CD14-positive monocyte (primary cell): ENCODE measurements at regions not wholly inside any gene's neighbourhood (a gene's known extent, or its start where the extent isn't known, plus 50 kb on each side); places are given as distances from the start of the nearest gene placed in this dataset.

Experiments used
- DNase-seq, 3 donors: peaks; one replicate each; pipeline ENCODE4 v3.0.0-alpha.2; 2011 to 2022
- H2AFZ ChIP-seq: 2 replicates; pipeline ENCODE4 v1.6.0; 2012; ENCODE audit warnings: mild to moderate bottlenecking, low read depth, low read length, inconsistent platforms; ENCODE audit not compliant: insufficient read depth, poor library complexity, severe bottlenecking
- H3K27ac ChIP-seq, 2 donors: 1 replicate in 1 of 2; 2 replicates in 1 of 2; pipeline ENCODE4 v1.5.1; 2012 to 2013; ENCODE audit warnings: low read length in 2 of 2, control low read depth in 1 of 2, inconsistent platforms in 1 of 2, low read depth in 1 of 2, mild to moderate bottlenecking in 1 of 2
- H3K27me3 ChIP-seq, 2 donors: one replicate each; pipeline versions ENCODE4 v1.6.0 to v1.6.1; 2011 to 2013; ENCODE audit warnings: low read length in 2 of 2; ENCODE audit not compliant: control insufficient read depth in 2 of 2, insufficient read depth in 2 of 2
- H3K36me3 ChIP-seq, 2 donors: replicated peaks in 1 of 2; 1 replicate in 1 of 2; 2 replicates in 1 of 2; pipeline versions ENCODE4 v1.5.1 to v1.6.1; 2012 to 2013; ENCODE audit warnings: low read length in 2 of 2, control low read depth in 1 of 2, inconsistent platforms in 1 of 2, mild to moderate bottlenecking in 1 of 2; ENCODE audit not compliant: insufficient read depth in 2 of 2, control insufficient read depth in 1 of 2
- H3K4me1 ChIP-seq, 2 donors: 1 replicate in 1 of 2; 2 replicates in 1 of 2; pipeline versions ENCODE4 v1.5.1 to v1.6.1; 2012 to 2013; ENCODE audit warnings: low read length in 2 of 2, control low read depth in 1 of 2, inconsistent platforms in 1 of 2, mild to moderate bottlenecking in 1 of 2, moderate library complexity in 1 of 2; ENCODE audit not compliant: insufficient read depth in 2 of 2, control insufficient read depth in 1 of 2
- H3K4me2 ChIP-seq: replicated peaks from 2 replicates; pipeline ENCODE3; 2012; ENCODE audit warnings: low read length, moderate library complexity, mild to moderate bottlenecking; ENCODE audit not compliant: poor library complexity, severe bottlenecking; ENCODE audit errors: extremely low read depth
- H3K4me3 ChIP-seq, 3 experiments: fragments of 200-600 bp in 1 of 3; sonication (generic) in 1 of 3; replicated peaks in 1 of 3; 1 replicate in 2 of 3; 2 replicates in 1 of 3; pipeline ENCODE4 v1.5.1; 2011 to 2013; ENCODE audit warnings: low read length in 3 of 3, mild to moderate bottlenecking in 3 of 3, control low read depth in 2 of 3, low read depth in 2 of 3, inconsistent platforms in 1 of 3, moderate library complexity in 1 of 3
- H3K79me2 ChIP-seq: 2 replicates; pipeline ENCODE4 v1.6.0; 2012; ENCODE audit warnings: mild to moderate bottlenecking, control low read depth, inconsistent platforms, low read length, moderate library complexity; ENCODE audit not compliant: insufficient read depth
- H3K9ac ChIP-seq: 2 replicates; pipeline ENCODE4 v1.6.0; 2017; ENCODE audit warnings: low read length, mild to moderate bottlenecking; ENCODE audit not compliant: insufficient read depth, poor library complexity, severe bottlenecking
- H3K9me3 ChIP-seq, 2 donors: replicated peaks in 1 of 2; 1 replicate in 1 of 2; 2 replicates in 1 of 2; pipeline versions ENCODE4 v1.5.1 to v1.6.1; 2012 to 2013; ENCODE audit warnings: low read length in 2 of 2, control low read depth in 1 of 2; ENCODE audit not compliant: control insufficient read depth in 1 of 2, insufficient read depth in 1 of 2
- H4K20me1 ChIP-seq: 2 replicates; pipeline ENCODE4 v1.6.0; 2012; ENCODE audit warnings: mild to moderate bottlenecking, low read length, control low read depth, moderate library complexity; ENCODE audit not compliant: insufficient read depth
- H3K27ac Mint-ChIP-seq, 7 donors: one replicate each; pipeline ENCODE4 v1.8.0; 2020; ENCODE audit warnings: mild to moderate bottlenecking in 7 of 7, mixed read lengths in 7 of 7, moderate library complexity in 6 of 7, inconsistent platforms in 2 of 7
- H3K27me3 Mint-ChIP-seq, 3 donors: one replicate each; pipeline ENCODE4 v1.8.0; 2021 to 2022; ENCODE audit warnings: low read depth in 3 of 3, mild to moderate bottlenecking in 3 of 3, mixed read lengths in 3 of 3, moderate library complexity in 3 of 3, inconsistent platforms in 1 of 3
- H3K36me3 Mint-ChIP-seq, 2 donors: one replicate each; pipeline ENCODE4 v1.8.0; 2020; ENCODE audit warnings: mixed read lengths in 2 of 2, inconsistent platforms in 1 of 2, mild to moderate bottlenecking in 1 of 2
- H3K4me1 Mint-ChIP-seq: one replicate; pipeline ENCODE4 v1.8.0; 2020; ENCODE audit warnings: mild to moderate bottlenecking, mixed read lengths
- H3K4me3 Mint-ChIP-seq, 2 donors: one replicate each; pipeline ENCODE4 v1.8.0; 2020; ENCODE audit warnings: mild to moderate bottlenecking in 2 of 2, mixed read lengths in 2 of 2, moderate library complexity in 1 of 2
- H3K9me3 Mint-ChIP-seq, 7 donors: one replicate each; pipeline ENCODE4 v1.8.0; 2020 to 2022; ENCODE audit warnings: mixed read lengths in 7 of 7, mild to moderate bottlenecking in 6 of 7, moderate library complexity in 6 of 7, inconsistent platforms in 2 of 7
- CTCF ChIP-seq: fragments of 200-600 bp; IDR thresholded peaks from one replicate; pipeline ENCODE4 v1.8.0; 2022; ENCODE audit warnings: antibody characterized with exemption, mild to moderate bottlenecking
- WGBS: methylation state at CpG from one replicate; pipeline ENCODE4 v1.1.5; 2013; ENCODE audit warnings: missing lambda C conversion rate; ENCODE audit not compliant: insufficient coverage; 5-methylcytosine and 5-hydroxymethylcytosine counted together
- intact Hi-C, 2 donors: fragments of 100-400 bp; cut with micrococcal nuclease; formaldehyde crosslinking; loops; one replicate each; pipeline versions ENCODE4 v1.15.0 to v1.15.1; 2023

- no peaks in the 10 kb centered on the region for H3K9me3 ChIP-seq
- H3K36me3 ChIP-seq = no peaks in the 10 kb centered on the region
- no peaks in the 10 kb centered on the region for H3K27me3 Mint-ChIP-seq
- H3K36me3 Mint-ChIP-seq = no peaks in the 10 kb centered on the region
- no peak for TF ChIP-seq CTCF
- no peaks in the 10 kb centered on the region for H3K4me1 Mint-ChIP-seq
- H3K79me2 ChIP-seq = no peaks in the 10 kb centered on the region
- 7% methylated on average over 2 of the region's 3 CpGs for WGBS
- no peaks in the 10 kb centered on the region for H3K27me3 ChIP-seq
- H3K4me3 Mint-ChIP-seq = no peak overlapping the region
- H3K9me3 Mint-ChIP-seq = peaks cover 0 to 3% (median 0%) of the 10 kb centered on the region in 7 donors
- H3K9ac ChIP-seq = no peak overlapping the region
- intact Hi-C loops = no loop called here
- no peak overlapping the region for H3K4me2 ChIP-seq
- H4K20me1 ChIP-seq = no peaks in the 10 kb centered on the region
- DNase-seq = no peak
- H3K4me3 ChIP-seq = no peak overlapping the region
- H3K27ac Mint-ChIP-seq = no peak overlapping the region
- no peak overlapping the region for H2AFZ ChIP-seq
- no peak overlapping the region for H3K27ac ChIP-seq
- no peaks in the 10 kb centered on the region for H3K4me1 ChIP-seq
These were observed 208.3 kb upstream of the PCDH9 start for GRCh38 chr13:67438465-67438864.

GRCh38 chr13:67437244-67437643 lies 207.1 kb upstream of the PCDH9 start:
- Mint-ChIP-seq H3K36me3 (no peaks in the 10 kb centered on the region), H3K9me3 (no peaks in the 10 kb centered on the region), H3K27me3 (no peaks in the 10 kb centered on the region), H3K27ac (no peak overlapping the region), H3K4me3 (no peak overlapping the region), H3K4me1 (no peaks in the 10 kb centered on the region)
- no peak overlapping the region for H3K9ac ChIP-seq
- H2AFZ ChIP-seq = no peak overlapping the region
- no peaks in the 10 kb centered on the region for H3K9me3 ChIP-seq
- H3K4me2 ChIP-seq = no peak overlapping the region
- H3K4me3 ChIP-seq = no peak overlapping the region
- H4K20me1 ChIP-seq = no peaks in the 10 kb centered on the region
- no peaks in the 10 kb centered on the region for H3K4me1 ChIP-seq
- no peak overlapping the region for H3K27ac ChIP-seq
- intact Hi-C loops = no loop called here
- DNase-seq = no peak
- no peaks in the 10 kb centered on the region for H3K36me3 ChIP-seq
- no peak for TF ChIP-seq CTCF
- H3K27me3 ChIP-seq = no peaks in the 10 kb centered on the region
- WGBS = no CpG with 5 or more reads among the region's 5 CpGs
- no peaks in the 10 kb centered on the region for H3K79me2 ChIP-seq
